RPMI7951 (cell line): ENCODE measurements at regions not wholly inside any gene's neighbourhood (a gene's known extent, or its start where the extent isn't known, plus 50 kb on each side); places are given as distances from the start of the nearest gene placed in this dataset.

Experiments
- DNase-seq: peaks from one replicate; pipeline ENCODE4 v3.0.0-alpha.2; 2012; ENCODE audit warnings: low read depth

DNA sequence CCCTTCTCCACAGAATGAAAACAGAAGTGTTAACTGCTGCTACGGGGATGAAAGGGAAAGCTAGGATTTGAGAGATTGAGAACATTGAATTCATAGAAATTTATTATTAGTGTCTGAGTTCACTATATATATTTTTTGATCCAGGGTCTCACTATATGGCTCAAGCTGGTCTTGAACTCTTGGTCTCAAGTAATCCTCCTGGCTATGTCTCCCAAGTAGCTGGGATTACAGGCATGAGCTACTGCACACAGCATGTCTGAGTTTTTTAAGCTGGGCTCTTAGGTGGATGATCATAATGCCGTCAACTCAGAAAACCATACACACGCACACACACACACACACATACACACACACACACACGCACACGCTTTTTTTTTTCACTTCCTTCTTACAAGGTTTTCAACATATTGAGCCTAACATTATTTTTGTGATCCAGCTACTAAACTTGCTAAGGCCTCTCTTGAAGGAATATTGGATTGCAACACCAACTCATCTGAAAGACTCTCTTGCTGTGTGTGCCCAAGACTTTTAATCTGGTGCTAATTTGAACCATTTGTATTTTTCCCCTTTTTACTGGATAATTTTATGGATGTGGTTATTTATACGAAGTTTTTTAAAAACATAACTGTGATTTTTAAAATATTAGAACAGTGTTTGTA lies 1045.4 kb downstream of the DTWD2 start:
- DNase-seq = no peak

DNA sequence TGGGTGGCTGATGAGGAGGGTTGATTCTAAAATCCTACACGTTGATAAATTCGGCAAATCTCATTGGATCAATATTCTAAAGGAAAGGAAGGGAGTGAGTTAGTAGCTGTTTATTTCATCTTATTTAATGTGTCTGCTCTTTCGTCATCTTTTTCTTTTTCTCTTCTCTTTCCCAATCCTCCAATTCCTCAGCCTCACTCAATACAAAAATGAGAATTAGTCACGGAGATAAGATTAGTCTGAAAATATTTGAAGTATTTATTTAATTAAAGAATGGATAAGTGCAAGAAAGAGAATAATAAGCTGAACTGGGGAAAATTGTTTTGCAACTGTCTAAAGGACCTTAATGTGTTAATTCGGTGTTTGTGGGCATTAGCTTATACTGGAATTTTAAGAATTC lies 1095.1 kb downstream of the DTWD2 start:
- no peak for DNase-seq

DNA sequence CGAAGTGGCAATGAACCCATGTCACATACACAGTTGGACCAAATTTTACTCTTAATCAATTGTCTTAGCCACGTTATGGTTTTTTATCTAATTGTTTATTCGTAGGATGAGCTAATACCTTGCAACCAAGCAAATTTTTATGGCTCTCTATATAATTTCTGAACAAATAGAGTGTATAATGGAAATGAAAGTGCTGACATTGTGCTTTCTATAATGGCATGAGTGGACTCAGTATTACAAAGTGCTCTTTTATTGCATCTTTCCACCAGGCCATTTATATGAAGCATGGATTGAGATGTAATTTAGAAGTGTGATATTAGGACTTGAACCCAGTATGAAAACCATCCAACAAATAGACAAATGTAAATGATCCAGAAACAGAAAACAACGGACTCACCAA lies 1096.0 kb downstream of the DTWD2 start:
- DNase-seq = no peak

DNA sequence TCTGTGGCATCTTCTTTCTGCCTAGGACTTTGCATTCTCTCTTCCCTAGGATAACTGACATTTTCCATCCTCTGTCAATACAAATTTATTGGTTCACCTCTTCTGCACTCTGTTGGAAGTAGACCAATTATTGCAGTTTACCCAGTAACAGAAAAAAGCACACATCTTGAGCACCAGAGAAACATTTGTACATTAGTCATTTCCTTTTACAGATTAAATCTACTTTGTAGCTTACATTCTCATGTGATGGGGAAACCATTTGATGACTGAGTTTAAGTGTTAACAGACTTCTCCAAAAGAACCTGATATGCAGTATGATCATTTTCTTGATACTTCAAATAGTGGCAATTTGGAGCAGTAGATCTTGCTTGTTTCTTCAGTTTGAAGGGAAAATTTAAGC lies 1098.8 kb downstream of the DTWD2 start:
- peak; percentile 38 for DNase-seq

DNA sequence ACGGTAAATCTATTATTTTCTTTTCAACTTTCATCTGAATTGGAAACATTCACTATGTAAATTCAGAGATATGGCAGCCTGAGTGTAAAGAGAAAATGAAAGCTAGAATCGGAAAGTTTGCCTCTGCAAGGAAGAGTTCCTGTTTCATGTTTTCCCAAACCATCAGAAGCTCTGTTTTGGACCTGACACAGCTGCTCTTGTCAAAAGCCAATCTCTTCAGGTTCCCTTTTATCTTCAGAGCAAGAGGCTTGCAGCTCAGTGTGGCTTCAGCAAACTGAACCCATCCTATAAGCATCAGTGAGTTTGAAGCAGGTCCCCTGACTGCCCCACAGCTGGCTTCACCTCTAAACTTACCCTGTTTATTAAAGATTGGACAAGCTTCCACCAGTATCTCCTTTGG lies 1099.7 kb downstream of the DTWD2 start:
- DNase-seq = peak; percentile 1

DNA sequence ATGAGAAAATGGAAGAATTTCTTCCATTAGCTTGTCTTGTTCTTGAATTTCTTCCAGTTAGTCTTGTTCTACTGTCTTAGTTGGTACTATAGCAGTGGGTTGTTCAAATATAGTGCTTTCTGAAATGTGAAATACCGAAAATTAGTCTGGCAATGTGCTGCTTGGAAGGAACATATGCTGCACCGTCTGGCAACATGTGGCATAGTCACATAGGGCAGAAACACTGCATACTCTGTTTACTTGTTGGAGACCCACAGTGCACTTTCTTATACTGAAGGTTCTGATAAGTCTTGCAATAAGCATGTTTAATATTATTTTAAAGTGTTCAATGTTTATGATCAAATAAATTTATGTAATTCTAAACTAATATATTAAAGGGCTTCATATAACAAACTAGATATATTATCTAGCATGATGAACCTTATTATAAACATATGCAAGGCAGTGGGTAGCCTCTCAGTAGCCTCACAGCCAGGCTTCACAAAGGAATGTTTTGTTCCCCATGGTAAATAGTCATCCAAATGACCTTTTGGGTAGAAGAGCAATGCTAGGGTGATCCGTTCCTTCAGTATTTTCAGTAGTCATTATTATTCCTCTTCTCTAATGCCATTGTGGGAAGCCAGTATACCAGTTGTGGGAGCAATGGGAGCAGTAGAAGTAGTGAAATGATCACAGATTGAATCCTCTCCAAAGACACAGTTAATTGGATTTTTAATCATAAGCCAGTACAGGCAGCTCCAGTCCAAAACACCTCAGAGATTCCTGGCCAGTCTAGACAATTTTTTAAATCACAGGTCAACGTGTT lies 1106.7 kb downstream of the DTWD2 start:
- DNase-seq = no peak

DNA sequence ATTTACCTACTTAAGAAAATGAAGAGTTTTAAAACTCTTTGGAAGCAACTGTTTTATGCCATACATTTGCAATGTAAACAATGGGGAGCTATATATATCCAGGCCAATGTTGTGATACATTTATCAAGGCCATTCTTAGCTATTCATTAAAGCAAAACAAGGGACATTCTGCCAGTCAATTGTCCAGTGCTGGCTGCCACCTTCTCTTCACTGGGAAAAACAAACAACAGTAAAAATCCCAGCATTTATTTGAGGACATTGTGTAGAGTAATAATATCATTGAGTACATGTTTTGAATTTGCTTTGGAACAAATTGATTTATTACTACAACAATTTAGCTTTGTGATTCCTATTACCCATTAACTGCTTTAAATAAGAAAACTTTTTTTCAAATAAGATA lies 1107.4 kb downstream of the DTWD2 start:
- DNase-seq = no peak

DNA sequence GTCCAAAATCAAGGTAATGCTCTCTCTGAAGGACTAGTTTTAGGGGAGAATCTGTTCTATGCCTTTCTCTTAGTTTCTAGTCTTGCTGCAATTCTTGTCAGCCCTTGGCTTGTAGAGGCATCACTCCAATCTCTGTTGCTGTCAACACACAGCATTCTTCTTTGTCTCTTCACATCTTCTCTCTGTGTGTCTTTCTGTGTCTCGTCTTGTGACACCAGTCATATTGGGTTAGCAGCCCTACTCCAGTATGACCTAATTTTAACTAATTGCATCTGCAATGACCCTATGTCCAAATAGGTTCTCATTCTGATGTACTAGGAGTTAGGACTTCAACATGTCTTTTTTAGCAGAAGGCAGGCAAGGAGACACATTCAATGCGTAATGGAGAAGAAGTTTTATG lies 1110.6 kb downstream of the DTWD2 start:
- DNase-seq = no peak

DNA sequence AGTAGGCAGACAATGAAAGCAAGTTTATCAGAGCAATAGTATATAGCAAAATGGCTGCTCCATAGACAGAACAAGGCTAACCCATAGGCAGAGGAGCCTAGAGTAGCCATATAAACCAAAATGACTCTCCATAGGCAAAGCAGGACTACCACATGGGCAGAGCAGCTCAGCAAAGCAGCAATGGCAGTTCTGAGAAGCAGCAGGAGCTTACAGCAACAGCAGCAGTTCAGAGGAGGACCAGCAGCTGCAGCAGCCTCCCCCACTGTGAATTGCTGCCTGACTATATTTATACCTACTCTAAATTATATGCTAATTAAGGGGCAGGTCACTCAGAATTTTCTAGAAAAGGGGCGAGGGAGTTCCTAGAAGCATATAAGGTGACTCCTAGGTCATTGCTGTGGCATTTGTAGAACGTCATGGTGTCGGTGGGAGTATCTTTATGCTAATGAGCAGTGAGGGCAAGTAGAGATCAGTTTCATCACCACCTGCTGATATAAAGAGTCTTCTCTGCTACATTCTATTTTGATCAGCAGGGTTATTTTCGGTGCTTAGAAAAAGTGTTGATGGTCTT lies 1115.5 kb downstream of the DTWD2 start:
- no peak for DNase-seq

DNA sequence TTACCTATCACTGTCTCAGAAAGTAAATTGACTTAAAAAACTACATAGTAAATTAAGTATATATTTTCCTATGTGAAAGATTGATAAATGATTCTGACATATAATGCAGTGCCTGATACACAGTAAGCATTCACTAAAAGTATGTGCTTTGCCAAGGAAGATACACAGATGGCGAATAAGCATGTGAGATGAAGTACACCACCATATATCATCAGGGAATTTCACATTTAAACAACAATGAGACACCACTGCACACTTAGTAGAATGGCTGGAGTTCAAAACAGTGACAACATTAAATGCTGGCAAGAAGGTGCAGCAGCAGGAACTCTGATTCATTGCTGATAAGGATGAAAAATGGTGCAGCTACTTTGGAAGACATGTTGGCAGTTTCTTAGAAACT lies 1118.8 kb downstream of the DTWD2 start:
- no peak for DNase-seq

DNA sequence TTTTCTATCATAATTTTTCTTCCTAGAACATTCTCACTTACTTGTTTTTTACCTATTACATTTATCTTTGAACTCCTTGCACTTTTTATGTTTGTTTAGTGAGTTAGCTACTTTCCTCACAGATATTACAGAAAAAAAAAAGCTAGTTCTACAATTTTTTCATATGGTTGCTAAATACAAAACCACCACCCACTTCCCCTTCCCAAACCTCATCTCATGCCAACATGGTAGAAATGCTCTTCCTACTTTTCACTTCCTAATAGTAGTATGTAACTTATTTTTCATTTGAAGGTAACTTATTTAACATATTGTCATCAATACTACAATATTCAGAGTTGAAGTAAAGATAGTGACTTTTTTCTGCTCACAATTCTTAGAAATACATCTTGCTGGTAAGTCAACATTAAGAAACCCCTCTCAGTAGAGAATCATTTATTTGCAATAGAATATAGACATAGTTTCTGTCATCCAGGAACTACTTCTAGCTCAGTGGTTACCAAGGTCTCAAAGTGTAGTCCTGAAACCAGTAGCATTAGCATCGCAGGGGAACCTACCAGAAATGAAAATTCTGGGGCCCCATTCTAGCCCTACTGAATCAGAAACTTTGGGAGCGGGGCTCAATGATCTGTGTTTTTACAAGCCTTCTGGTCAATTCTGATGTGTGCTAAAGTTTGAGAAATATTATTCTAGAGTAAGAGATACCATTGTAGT lies 1124.6 kb downstream of the DTWD2 start:
- no peak for DNase-seq

DNA sequence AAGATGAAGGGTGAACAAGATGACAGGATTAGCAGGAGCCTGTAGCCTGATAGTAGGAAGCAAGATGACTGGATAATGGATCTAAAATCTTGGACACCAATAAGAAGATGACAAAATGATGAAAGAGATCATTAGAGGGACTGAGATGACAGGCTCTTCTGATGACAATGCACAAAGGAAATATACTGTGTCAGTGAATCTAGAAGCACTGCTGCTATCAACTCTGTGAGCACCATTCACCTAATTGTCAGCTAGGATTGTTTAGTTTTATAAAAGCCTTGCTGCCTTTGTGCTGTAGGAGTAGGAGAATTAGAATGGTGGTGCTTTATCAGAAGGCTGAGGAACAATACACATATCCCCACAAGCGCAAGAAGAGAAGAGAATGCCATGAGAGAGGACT lies 1127.8 kb downstream of the DTWD2 start:
- no peak for DNase-seq

DNA sequence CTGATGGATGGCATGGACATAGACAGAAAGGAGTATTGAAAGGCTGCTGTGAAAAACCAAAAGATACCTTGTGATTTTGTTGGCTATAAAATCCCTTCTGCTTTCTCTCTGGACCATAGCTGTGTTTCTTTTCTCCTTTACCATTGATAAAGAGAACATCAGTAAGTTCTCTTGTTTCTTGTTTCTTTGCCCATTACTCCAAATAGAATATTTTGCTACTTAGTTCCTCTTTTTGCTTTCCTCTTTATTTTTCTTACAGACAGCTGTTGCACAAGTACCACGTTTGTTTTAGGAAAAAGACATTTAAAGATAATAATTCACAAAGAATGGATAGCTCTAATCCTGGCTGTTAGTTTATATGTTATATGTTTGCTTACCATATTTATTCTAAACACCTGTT lies 1129.2 kb downstream of the DTWD2 start:
- no peak for DNase-seq

DNA sequence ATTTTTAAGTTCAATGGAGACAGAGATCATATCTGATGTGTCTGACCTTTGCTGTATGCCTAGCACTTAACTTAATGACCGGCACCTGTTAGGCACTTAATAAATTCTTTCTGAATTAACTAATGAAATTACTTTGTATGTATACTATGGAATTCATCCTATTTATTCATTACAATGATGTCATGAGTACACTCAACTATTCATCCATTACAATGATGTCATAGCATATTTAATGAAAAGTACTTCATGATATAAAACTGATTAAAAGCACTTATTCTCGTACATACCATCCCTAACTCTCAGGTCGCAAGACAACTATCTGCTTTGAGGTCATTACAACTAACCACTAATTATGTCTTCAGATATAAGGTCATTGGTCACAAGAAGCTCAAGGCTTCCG lies 1131.6 kb downstream of the DTWD2 start:
- DNase-seq = no peak

DNA sequence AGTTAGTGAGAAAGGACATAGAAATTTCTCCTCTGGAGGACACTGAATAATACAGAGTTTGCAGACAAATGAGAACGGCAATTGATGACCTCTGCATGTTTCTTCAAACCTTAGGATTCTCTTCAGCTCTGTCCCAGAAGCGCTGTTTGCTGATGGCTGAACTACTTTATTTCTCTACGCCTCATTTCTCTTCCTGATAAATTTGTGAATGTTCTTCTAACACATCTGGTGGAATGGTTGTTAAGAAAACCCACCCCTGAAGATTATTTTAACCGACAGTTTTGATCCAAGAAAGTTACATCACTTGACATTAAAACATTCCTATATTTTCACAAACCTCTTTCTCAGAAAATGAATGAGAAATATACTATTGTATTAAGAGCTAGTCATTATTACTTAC lies 1150.6 kb downstream of the DTWD2 start:
- DNase-seq = no peak

DNA sequence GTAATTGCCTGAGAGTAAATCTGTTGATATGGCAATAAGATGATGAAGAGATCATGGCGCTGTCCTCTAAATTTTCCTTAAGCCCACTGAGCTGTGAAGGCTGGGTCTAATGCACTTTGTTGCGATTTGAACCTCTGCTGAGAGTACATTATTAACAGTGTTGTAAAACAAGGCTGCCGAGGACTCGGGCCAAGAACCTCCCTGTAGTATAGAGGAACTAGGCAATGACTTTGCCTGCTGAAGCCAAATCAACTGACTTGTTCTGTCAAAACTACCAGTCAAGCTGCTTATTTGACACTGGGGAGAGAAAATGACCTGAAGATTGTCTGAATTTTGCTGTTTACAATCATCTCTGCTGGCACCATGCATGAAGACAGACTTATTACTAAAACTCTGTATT lies 1154.7 kb downstream of the DTWD2 start:
- no peak for DNase-seq

DNA sequence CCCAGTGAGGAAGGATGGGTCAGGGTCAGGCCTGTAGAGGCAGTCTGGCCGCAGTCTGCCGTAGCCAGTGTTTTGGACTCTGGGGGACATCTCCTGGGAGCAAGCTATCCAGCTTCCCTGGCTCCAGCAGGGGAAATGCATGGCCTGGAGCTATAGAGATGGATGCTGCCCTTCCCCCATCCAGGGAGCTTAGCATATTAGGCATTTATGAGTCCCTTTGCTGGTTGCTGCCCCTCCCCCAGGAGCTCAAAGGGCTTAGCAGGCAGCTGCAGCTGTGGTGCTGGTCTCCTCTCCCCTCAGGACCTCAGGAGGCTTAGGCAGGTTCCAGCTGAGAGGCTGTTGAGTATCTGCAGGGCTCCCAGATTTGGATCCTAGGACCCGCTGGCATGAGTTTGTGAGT lies 1158.7 kb downstream of the DTWD2 start:
- no peak for DNase-seq

DNA sequence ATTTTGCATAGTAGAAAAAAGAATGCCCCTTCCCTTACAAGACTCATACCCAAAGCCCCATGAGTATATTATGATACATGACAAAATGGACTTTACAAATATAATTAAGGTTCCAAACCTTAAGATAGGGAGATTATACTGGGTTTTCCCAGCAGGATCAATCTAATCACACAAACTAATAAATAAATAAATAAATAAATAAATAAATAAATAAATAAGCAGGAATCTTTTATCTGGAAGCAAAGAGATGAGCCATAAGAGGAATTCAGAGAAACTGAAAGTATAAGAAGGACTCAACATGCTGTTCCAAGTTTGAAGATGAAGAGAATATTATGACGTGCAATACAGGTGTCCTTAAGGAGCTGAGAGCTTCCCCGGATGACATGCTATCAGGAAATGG lies 1174.5 kb downstream of the DTWD2 start:
- no peak for DNase-seq

DNA sequence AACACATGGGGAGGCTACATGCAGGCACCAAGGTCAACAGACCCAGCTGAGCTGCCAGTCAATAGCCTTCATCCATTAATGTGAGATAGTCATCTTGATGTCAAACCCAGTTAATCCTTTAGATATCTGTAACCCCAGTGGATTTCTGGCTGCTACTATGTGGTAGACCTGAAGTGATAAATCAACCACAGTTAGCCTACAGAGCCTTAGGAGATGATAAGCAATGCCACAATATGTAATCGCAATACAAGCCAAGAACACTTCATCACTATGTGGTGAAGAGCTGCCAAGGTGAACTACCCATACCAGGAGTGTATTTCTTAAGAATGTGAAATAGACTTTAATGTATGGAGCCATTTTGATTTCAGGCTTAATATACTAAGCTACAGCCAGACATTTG lies 1175.5 kb downstream of the DTWD2 start:
- no peak for DNase-seq

DNA sequence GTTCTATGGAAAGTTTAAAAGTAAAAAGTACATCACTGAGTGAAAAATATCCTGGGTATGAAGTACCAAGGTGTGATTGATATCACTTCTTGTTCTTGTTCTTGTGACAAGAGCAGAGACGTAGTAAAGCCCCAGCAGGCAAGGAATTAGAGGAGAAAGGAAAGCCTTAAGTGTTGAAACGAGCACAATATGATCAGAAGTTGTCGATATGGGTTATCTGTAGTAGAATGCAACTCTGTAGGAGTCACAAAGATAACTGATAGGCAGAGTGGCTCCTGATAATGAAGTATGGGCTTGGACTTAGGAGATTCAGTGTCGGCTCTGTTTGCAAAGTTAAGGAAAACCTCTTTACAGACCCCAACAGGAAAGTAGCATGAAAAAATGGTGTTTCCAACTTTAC lies 1179.1 kb downstream of the DTWD2 start:
- no peak for DNase-seq

DNA sequence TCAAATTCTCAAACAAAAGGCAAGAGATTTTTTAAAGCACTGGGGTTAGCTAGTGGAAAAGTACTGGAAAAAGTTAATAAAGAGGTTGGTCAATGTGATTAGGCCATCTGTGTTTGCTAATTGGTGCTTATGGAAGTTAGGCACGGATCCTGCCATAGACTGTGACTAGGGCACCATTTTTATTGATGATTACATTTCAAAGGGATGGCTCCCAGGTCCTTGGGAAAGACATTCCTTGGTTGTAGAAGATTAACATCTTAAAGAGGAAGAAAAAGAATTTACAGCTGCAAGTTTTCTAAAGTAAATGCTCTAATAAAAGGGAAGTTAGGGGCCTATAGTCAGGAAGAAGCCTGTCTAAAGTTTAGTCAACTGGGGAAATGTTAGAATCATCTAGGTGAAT lies 1183.3 kb downstream of the DTWD2 start:
- DNase-seq = no peak

DNA sequence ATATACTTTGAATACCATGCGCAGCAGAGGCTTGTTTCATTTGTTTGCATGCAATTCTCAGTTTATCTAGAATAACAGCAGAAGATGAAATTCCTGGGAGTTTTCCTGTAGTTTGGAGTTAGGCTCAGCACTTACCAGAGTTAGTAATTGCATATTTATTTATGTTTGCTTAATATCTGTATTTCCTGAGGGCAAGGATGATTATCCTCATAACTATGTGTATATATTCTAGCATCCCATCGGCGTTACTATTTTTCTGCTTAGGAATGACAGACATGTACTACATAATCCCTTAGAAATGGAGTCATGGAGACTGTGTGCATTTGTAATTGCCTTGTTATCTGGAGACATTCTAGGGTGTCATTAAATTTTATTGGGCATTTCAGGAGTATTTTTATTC lies 1184.8 kb downstream of the DTWD2 start:
- no peak for DNase-seq

DNA sequence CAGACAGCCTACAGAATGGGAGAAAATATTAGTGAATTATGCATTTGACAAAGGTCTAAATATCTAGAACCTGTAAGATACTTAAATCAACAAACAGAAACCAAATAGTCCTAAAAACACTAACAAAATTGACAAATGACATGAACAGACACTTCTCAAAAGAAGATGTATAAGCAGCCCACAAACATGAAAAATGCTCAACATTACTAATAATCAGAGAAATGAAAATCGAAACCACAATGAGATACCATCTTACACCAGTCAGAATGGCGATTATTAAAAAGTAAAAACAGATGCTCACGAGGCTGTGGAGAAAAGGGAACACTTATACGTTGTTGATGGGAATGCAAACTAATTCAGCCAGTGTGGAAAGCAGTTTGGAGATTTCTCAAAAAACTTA lies 1186.8 kb downstream of the DTWD2 start:
- no peak for DNase-seq
